Suprapubic skin (tissue), 3 donors: ENCODE measurements at regions not wholly inside any gene's neighbourhood (a gene's known extent, or its start where the extent isn't known, plus 50 kb on each side); places are given as distances from the start of the nearest gene placed in this dataset.

Source experiments
- EP300 ChIP-seq: sonication (generic); formaldehyde crosslinking; IDR thresholded peaks from one replicate; pipeline ENCODE4 v1.6.1; 2017; ENCODE audit warnings: antibody characterized with exemption
- TF ChIP-seq, protein P1 (sequence below), 2 donors: fragments of 200-600 bp in 1 of 2; fragments of 450-650 bp in 1 of 2; sonication (generic) in 1 of 2; IDR thresholded peaks; one replicate each; pipeline ENCODE4 v1.5.1; 2016 to 2019; ENCODE audit warnings: antibody characterized with exemption in 2 of 2, mild to moderate bottlenecking in 1 of 2, moderate library complexity in 1 of 2

DNA sequence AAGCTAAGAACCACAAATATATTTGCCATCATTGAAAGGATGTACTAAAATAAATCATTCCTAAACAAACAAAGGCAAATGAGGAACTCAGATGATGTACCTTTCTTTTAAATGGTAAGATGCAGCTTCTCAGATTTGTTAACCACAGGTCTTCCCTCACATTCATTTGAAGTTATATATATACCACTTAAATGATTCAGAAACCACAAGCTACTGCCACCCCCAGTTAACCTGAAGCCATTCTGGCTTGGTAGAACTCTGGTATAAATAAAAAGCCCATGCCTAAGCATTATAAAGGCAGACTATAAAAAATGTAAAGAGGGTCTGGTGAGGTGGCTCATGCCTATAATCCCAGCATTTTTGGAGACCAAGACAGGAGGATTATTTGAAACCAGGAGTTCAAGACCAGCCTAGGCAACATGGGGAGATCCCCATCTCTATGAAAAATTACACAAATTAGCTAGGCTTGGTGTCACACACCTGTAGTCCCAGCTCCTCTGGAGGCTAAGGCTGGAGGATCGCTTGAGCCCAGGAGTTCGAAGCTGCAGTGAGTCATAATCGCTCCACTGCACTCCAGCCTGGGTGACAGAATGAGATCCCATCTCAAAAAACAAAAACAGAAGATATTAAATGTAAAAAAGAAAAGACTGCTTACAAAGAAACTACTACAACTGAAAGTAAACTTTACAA lies 1185.3 kb downstream of the JRKL start:
- TF ChIP-seq EP300 = no peak
- TF ChIP-seq, protein P1, sequence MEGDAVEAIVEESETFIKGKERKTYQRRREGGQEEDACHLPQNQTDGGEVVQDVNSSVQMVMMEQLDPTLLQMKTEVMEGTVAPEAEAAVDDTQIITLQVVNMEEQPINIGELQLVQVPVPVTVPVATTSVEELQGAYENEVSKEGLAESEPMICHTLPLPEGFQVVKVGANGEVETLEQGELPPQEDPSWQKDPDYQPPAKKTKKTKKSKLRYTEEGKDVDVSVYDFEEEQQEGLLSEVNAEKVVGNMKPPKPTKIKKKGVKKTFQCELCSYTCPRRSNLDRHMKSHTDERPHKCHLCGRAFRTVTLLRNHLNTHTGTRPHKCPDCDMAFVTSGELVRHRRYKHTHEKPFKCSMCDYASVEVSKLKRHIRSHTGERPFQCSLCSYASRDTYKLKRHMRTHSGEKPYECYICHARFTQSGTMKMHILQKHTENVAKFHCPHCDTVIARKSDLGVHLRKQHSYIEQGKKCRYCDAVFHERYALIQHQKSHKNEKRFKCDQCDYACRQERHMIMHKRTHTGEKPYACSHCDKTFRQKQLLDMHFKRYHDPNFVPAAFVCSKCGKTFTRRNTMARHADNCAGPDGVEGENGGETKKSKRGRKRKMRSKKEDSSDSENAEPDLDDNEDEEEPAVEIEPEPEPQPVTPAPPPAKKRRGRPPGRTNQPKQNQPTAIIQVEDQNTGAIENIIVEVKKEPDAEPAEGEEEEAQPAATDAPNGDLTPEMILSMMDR (IDR thresholded peaks at IDR 0.05) = no peak
